ENCODE measurements at regions not wholly inside any gene's neighbourhood (a gene's known extent, or its start where the extent isn't known, plus 50 kb on each side); places are given as distances from the start of the nearest gene placed in this dataset.

GRCh38 chr9:86731511-86732063 lies 215.7 kb downstream of the GAS1 start:
- Histone ChIP-seq H3K4me3 (ENCODE audit: low read length) (no peak overlapping the region), H3K27me3 (ENCODE audit: control insufficient read depth, insufficient read depth, low read length) (no peaks in the 10 kb centered on the region), H3K9ac (ENCODE audit: low read length) (no peak overlapping the region), H3K4me1 (ENCODE audit: control insufficient read depth, insufficient read depth, low read length) (peaks cover 32% of the 10 kb centered on the region), H3K36me3 (ENCODE audit: control insufficient read depth, insufficient read depth, low read length) (no peaks in the 10 kb centered on the region), H3K9me3 (ENCODE audit: control insufficient read depth, low read length) (no peaks in the 10 kb centered on the region)

- Histone ChIP-seq H3K36me3 (ENCODE audit: control insufficient read depth, insufficient read depth, low read length) (no peaks in the 10 kb centered on the region), H3K4me3 (ENCODE audit: low read length) (no peak overlapping the region), H3K27me3 (ENCODE audit: control insufficient read depth, insufficient read depth, low read length) (no peaks in the 10 kb centered on the region), H3K4me1 (ENCODE audit: control insufficient read depth, insufficient read depth, low read length) (peaks cover 22% of the 10 kb centered on the region), H3K9ac (ENCODE audit: low read length) (no peak overlapping the region), H3K9me3 (ENCODE audit: control insufficient read depth, low read length) (no peaks in the 10 kb centered on the region)
These were observed 217.0 kb downstream of the GAS1 start for GRCh38 chr9:86730163-86730928.

GRCh38 chr9:86724529-86724928 lies 222.8 kb downstream of the GAS1 start:
- peaks cover 16% of the 10 kb centered on the region for H3K4me1 ChIP-seq (ENCODE audit: control insufficient read depth, insufficient read depth, low read length)
- no peaks in the 10 kb centered on the region for H3K27me3 ChIP-seq (ENCODE audit: control insufficient read depth, insufficient read depth, low read length)
- no peaks in the 10 kb centered on the region for H3K36me3 ChIP-seq (ENCODE audit: control insufficient read depth, insufficient read depth, low read length)
- no peak overlapping the region for H3K9ac ChIP-seq (ENCODE audit: low read length)
- no peak overlapping the region for H3K4me3 ChIP-seq (ENCODE audit: low read length)
- H3K9me3 ChIP-seq (ENCODE audit: control insufficient read depth, low read length) = no peaks in the 10 kb centered on the region

- Histone ChIP-seq H3K4me3 (ENCODE audit: low read length) (no peak overlapping the region), H3K36me3 (ENCODE audit: control insufficient read depth, insufficient read depth, low read length) (no peaks in the 10 kb centered on the region), H3K9ac (ENCODE audit: low read length) (no peak overlapping the region), H3K9me3 (ENCODE audit: control insufficient read depth, low read length) (no peaks in the 10 kb centered on the region), H3K27me3 (ENCODE audit: control insufficient read depth, insufficient read depth, low read length) (no peaks in the 10 kb centered on the region), H3K4me1 (ENCODE audit: control insufficient read depth, insufficient read depth, low read length) (peaks cover 16% of the 10 kb centered on the region)
These were observed 224.0 kb downstream of the GAS1 start for GRCh38 chr9:86723346-86723745.

- peaks cover 16% of the 10 kb centered on the region for H3K4me1 ChIP-seq (ENCODE audit: control insufficient read depth, insufficient read depth, low read length)
- no peak overlapping the region for H3K9ac ChIP-seq (ENCODE audit: low read length)
- H3K36me3 ChIP-seq (ENCODE audit: control insufficient read depth, insufficient read depth, low read length) = no peaks in the 10 kb centered on the region
- H3K4me3 ChIP-seq (ENCODE audit: low read length) = no peak overlapping the region
- no peaks in the 10 kb centered on the region for H3K9me3 ChIP-seq (ENCODE audit: control insufficient read depth, low read length)
- H3K27me3 ChIP-seq (ENCODE audit: control insufficient read depth, insufficient read depth, low read length) = no peaks in the 10 kb centered on the region
These were observed 224.6 kb downstream of the GAS1 start for GRCh38 chr9:86722706-86723075.

- Histone ChIP-seq H3K9me3 (ENCODE audit: control insufficient read depth, low read length) (no peaks in the 10 kb centered on the region), H3K27me3 (ENCODE audit: control insufficient read depth, insufficient read depth, low read length) (no peaks in the 10 kb centered on the region), H3K9ac (ENCODE audit: low read length) (no peak overlapping the region), H3K4me1 (ENCODE audit: control insufficient read depth, insufficient read depth, low read length) (peaks cover 16% of the 10 kb centered on the region), H3K4me3 (ENCODE audit: low read length) (no peak overlapping the region), H3K36me3 (ENCODE audit: control insufficient read depth, insufficient read depth, low read length) (no peaks in the 10 kb centered on the region)
These were observed 225.2 kb downstream of the GAS1 start for GRCh38 chr9:86721843-86722705.

- peaks cover 16% of the 10 kb centered on the region for H3K4me1 ChIP-seq (ENCODE audit: control insufficient read depth, insufficient read depth, low read length)
- no peak overlapping the region for H3K9ac ChIP-seq (ENCODE audit: low read length)
- no peaks in the 10 kb centered on the region for H3K27me3 ChIP-seq (ENCODE audit: control insufficient read depth, insufficient read depth, low read length)
- no peaks in the 10 kb centered on the region for H3K9me3 ChIP-seq (ENCODE audit: control insufficient read depth, low read length)
- H3K36me3 ChIP-seq (ENCODE audit: control insufficient read depth, insufficient read depth, low read length) = no peaks in the 10 kb centered on the region
- no peak overlapping the region for H3K4me3 ChIP-seq (ENCODE audit: low read length)
These were observed 226.0 kb downstream of the GAS1 start for GRCh38 chr9:86721226-86721781.

- Histone ChIP-seq H3K4me3 (ENCODE audit: low read length) (no peak overlapping the region), H3K36me3 (ENCODE audit: control insufficient read depth, insufficient read depth, low read length) (no peaks in the 10 kb centered on the region), H3K9me3 (ENCODE audit: control insufficient read depth, low read length) (no peaks in the 10 kb centered on the region), H3K9ac (ENCODE audit: low read length) (no peak overlapping the region), H3K27me3 (ENCODE audit: control insufficient read depth, insufficient read depth, low read length) (no peaks in the 10 kb centered on the region), H3K4me1 (ENCODE audit: control insufficient read depth, insufficient read depth, low read length) (peaks cover 16% of the 10 kb centered on the region)
These were observed 226.6 kb downstream of the GAS1 start for GRCh38 chr9:86720639-86721225.

- H3K36me3 ChIP-seq (ENCODE audit: control insufficient read depth, insufficient read depth, low read length) = no peaks in the 10 kb centered on the region
- H3K9ac ChIP-seq (ENCODE audit: low read length) = no peak overlapping the region
- no peaks in the 10 kb centered on the region for H3K9me3 ChIP-seq (ENCODE audit: control insufficient read depth, low read length)
- no peaks in the 10 kb centered on the region for H3K27me3 ChIP-seq (ENCODE audit: control insufficient read depth, insufficient read depth, low read length)
- H3K4me1 ChIP-seq (ENCODE audit: control insufficient read depth, insufficient read depth, low read length) = peaks cover 16% of the 10 kb centered on the region
- H3K4me3 ChIP-seq (ENCODE audit: low read length) = no peak overlapping the region
These were observed 228.8 kb downstream of the GAS1 start for GRCh38 chr9:86718388-86719049.

GRCh38 chr9:86716326-86716922 lies 230.9 kb downstream of the GAS1 start:
- H3K9ac ChIP-seq (ENCODE audit: low read length) = no peak overlapping the region
- H3K27me3 ChIP-seq (ENCODE audit: control insufficient read depth, insufficient read depth, low read length) = no peaks in the 10 kb centered on the region
- no peaks in the 10 kb centered on the region for H3K9me3 ChIP-seq (ENCODE audit: control insufficient read depth, low read length)
- H3K4me1 ChIP-seq (ENCODE audit: control insufficient read depth, insufficient read depth, low read length) = peaks cover 5% of the 10 kb centered on the region
- no peak overlapping the region for H3K4me3 ChIP-seq (ENCODE audit: low read length)
- H3K36me3 ChIP-seq (ENCODE audit: control insufficient read depth, insufficient read depth, low read length) = no peaks in the 10 kb centered on the region

GRCh38 chr9:86714999-86715398 lies 232.3 kb downstream of the GAS1 start:
- H3K4me1 ChIP-seq (ENCODE audit: control insufficient read depth, insufficient read depth, low read length) = no peaks in the 10 kb centered on the region
- no peaks in the 10 kb centered on the region for H3K36me3 ChIP-seq (ENCODE audit: control insufficient read depth, insufficient read depth, low read length)
- no peak overlapping the region for H3K4me3 ChIP-seq (ENCODE audit: low read length)
- no peak overlapping the region for H3K9ac ChIP-seq (ENCODE audit: low read length)
- H3K27me3 ChIP-seq (ENCODE audit: control insufficient read depth, insufficient read depth, low read length) = no peaks in the 10 kb centered on the region
- no peaks in the 10 kb centered on the region for H3K9me3 ChIP-seq (ENCODE audit: control insufficient read depth, low read length)
